ENCODE measurements at regions not wholly inside any gene's neighbourhood (a gene's known extent, or its start where the extent isn't known, plus 50 kb on each side); places are given as distances from the start of the nearest gene placed in this dataset.
"Not testable (repeated sequence)": the region's sequence is repeated elsewhere in the genome, so short reads cannot be mapped to it uniquely, and the experiment has no call there.

GRCh38 chr5:176061269-176061622 is 93.1 kb upstream of the THOC3 start:
- TF ChIP-seq, protein P1, sequence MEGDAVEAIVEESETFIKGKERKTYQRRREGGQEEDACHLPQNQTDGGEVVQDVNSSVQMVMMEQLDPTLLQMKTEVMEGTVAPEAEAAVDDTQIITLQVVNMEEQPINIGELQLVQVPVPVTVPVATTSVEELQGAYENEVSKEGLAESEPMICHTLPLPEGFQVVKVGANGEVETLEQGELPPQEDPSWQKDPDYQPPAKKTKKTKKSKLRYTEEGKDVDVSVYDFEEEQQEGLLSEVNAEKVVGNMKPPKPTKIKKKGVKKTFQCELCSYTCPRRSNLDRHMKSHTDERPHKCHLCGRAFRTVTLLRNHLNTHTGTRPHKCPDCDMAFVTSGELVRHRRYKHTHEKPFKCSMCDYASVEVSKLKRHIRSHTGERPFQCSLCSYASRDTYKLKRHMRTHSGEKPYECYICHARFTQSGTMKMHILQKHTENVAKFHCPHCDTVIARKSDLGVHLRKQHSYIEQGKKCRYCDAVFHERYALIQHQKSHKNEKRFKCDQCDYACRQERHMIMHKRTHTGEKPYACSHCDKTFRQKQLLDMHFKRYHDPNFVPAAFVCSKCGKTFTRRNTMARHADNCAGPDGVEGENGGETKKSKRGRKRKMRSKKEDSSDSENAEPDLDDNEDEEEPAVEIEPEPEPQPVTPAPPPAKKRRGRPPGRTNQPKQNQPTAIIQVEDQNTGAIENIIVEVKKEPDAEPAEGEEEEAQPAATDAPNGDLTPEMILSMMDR (IDR thresholded peaks at IDR 0.05), result not testable (repeated sequence)
- TF ChIP-seq POLR2A (IDR thresholded peaks at IDR 0.05), result not testable (repeated sequence)

All from lower leg skin (tissue), 3 donors.